RCC 7860 (cell line): ENCODE measurements at regions not wholly inside any gene's neighbourhood (a gene's known extent, or its start where the extent isn't known, plus 50 kb on each side); places are given as distances from the start of the nearest gene placed in this dataset.

Source experiments
- DNase-seq: peaks from one replicate; pipeline ENCODE4 v3.0.0-alpha.2; 2015; ENCODE audit warnings: low spot score
- FAIRE-seq: peaks from 2 replicates; lab custom pipeline; 2012; peaks lifted over from hg19 to GRCh38; lab: Jason Lieb, UNC

DNA sequence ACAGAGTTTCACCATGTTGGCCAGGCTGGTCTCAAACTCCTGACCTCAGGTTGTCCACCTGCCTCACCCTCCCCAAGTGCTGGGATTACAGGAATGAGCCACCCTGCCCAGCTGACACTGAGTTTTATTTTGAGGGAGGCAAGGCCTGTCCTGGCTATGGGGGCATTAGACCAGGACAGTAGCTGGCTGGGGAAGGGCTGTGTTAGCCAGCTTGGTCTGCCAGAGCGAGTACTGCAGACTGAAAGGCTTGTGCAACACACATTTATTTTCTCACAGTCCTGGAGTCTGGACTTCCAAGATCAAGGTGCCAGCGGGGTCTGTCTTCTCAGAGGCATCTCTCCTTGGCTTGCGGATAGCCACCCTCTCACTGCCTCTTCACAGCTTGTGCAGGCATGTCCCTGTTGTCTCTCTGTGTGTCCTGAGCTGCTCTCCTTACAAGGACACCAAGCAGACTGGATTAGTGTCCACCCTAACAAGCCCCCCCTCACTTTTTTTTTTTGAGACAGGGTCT is 59.4 kb upstream of the HAAO start:
- DNase-seq (no peak), FAIRE-seq (no peak)

DNA sequence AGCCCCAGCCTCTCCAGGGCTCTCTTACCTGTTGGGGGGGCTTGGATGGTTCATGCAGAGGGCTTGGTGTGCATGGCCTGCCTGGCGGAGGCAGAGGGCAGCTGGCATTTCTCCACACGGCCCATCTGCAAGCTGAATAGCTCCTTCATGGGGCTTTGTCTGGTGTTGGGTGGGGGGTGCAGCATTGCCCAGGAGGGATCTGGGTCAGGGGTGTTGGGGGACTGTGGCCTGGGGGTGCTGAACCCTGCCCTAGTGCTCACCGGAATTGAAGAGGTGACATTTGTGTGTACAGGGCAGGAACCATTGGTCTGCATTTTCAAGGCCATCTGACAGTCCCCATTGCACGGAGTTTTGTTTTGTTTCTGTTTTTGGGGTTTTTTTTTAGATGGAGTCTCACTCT is 58.8 kb upstream of the HAAO start:
- no peak for FAIRE-seq

DNA sequence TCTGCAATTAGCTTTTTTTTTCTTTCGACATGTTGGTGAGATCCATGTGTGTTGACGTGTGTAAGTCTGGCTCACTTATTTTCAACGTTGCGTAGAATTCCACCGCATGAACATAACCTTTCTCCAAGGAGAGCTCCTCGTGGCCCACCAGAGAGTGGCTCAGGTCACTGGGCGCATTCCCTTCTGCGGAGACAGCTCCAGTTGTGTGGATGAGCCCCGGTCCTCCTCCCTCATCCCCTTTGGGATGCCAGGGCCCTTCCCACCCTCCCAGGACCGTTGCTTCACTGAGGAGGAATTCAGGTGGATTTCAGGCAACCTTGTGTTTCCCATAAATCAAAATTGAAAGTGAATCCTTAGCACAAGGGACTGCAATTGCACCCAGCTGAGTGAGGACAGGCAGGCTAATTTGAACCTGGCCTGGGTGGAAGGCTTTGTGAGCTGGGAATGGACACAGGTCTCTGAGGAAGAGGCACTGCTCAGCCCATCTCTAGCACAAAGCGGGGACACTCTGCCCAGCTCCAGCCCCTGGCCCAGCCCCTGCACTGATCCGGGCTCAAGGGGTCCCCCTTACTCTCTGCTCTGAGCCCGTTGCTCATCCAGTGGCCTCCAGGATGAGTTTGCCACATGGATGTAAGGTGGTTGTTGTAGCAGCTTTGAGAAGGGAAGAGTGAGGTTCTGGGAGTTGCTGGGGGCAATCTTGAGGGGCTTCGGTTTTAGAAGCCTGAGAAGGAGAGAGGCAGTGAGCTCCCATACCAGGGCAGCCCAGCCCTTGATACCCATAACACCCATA is 57.8 kb upstream of the HAAO start:
- FAIRE-seq (no peak), DNase-seq (no peak)

More for the DNA sequence above, 58.8 kb upstream of the HAAO start:
- no peak for DNase-seq

DNA sequence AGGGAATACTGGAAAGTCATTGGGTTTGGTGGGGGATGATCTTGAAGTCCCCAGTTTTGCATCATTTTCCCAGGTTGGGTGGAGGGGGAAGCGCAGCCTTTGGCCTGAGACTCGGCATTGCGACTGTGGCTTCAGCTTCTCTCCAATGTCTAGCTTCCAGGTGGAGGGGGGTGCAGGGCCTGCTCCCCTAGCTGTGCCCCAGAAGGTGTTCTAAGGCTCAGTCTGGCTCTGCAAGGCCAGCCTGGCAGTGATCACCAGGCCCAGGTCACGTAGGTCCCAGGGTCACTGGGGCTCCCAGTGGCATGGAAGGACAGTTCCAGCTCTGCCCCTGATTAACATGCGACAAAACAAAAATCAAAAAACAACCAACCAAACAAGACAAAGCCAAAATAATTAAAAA is 56.9 kb upstream of the HAAO start:
- DNase-seq (no peak), FAIRE-seq (no peak)

DNA sequence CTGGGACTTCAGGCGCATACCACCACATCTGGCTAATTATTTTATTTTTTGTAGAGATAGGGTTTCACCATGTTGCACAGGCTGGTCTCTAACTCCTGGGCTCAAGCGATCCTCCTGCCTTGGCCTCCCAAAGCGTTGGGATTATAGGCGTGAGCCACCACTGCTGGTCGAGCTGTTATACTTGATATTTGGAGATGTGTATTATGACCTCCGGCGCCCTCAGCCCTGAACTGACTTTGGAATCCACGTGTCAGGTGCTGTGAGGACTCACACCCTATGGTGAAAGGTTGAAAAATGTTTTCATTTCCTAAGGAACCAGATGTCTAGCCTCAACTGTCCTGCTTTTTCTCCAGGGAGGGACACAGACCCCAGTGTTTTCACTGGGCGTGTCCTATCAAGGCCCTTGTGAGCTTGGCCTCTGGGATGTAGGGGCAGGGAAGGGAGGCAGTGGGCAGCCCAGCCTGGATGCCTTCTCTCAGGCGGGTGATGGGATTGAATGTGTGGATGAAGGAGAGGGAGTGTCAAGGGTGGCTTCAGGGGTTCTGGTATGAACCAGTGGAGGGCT is 56.4 kb upstream of the HAAO start:
- DNase-seq (no peak), FAIRE-seq (no peak)

DNA sequence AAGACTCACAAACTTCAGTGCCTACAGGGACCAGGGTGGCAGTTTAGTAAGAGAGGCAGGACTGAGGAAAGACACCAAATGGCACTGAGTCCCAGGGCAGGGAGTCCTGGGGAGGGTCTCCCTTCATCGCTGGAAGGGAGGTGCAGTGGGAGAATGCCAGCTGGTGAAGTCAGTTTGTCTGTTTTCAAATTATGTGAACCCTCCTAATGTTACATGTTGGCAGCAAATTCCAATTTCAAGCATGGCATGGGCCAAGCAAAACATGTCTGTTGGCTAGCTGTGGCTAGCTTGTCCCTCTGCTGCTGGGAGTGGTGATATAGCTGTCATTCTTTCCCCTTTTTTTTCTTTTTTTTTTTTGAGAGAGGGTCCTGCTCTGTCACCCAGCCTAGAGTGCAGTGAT is 55.9 kb upstream of the HAAO start:
- FAIRE-seq, result no peak
- DNase-seq, result no peak

DNA sequence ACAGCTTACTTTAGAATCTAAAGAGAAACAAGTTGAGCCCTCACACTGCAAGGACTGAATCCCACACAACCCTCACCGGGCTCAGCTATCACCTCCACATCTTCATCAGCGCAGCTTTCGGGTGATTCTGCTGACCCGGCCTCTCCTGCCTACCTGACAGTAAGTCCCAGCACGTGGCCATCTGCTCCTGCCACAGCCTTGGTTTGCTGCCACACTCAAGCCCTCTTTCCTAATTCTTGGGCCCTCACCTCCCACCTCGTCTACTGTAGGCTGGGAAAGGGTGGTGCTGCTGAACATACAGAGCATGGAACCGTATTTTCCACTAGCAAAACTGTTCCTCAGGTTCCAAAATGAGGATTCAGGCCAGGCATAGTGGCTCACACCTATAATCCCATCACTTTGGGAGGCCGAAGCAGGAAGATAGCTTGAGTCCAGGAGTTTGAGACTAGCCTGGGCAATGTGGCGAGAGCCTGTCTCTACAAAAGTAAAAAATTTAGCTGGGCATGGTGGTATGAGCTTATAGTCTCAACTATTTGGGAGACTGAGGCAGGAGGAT is 55.3 kb upstream of the HAAO start:
- no peak for FAIRE-seq
- DNase-seq, result no peak

DNA sequence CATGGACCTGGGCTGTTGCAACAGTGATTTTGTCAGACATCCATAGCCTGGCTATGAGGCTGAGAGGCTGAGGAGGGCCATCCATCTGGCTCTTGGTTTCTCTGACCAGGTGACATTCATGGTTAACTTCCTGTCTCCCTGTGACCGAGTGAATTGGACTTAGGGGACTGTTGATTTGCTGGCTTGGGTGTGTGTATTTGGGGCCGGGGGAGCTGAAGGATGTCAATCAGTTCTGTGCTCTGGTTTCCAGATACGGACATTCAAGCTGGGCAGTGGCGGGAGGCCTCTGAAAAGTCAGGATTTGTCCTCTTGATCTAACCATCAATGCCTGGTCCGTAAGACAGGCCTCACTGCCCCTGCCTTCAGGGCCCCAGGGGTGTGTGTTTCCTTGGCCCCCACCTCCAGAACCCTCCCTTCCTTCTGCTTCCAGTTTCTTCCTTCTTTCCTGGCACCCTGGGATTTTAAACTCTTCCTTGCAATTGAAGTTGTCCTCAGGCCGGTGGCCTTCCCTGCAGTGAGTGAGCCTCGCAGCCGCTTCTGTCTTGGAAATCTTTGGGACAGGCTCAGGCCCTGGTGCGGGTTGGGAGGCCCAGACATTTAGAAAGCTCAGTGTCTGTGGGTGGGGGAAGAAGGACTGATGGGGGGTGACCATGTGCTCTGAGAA is 54.7 kb upstream of the HAAO start:
- DNase-seq, result no peak
- FAIRE-seq, result no peak

DNA sequence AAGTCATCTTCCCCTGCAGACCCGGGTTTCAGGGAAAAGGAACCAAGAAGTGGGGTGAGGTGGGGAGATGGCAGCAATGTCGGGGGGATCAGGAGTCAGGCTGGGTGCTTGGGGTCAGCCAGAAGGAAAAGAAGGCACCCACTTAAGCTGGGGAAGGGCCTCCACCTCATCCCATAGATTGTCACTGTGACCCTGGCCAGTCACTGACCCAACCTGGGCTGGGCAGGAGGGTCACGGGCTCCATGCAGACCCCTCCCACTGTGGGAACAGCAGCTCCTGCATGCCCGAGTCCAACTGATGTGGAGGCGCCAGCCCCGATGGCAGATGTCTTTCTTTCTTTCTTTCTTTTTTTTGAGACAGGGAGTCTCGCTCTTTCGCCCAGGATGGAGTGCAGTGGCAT is 53.6 kb upstream of the HAAO start:
- no peak for DNase-seq
- no peak for FAIRE-seq

DNA sequence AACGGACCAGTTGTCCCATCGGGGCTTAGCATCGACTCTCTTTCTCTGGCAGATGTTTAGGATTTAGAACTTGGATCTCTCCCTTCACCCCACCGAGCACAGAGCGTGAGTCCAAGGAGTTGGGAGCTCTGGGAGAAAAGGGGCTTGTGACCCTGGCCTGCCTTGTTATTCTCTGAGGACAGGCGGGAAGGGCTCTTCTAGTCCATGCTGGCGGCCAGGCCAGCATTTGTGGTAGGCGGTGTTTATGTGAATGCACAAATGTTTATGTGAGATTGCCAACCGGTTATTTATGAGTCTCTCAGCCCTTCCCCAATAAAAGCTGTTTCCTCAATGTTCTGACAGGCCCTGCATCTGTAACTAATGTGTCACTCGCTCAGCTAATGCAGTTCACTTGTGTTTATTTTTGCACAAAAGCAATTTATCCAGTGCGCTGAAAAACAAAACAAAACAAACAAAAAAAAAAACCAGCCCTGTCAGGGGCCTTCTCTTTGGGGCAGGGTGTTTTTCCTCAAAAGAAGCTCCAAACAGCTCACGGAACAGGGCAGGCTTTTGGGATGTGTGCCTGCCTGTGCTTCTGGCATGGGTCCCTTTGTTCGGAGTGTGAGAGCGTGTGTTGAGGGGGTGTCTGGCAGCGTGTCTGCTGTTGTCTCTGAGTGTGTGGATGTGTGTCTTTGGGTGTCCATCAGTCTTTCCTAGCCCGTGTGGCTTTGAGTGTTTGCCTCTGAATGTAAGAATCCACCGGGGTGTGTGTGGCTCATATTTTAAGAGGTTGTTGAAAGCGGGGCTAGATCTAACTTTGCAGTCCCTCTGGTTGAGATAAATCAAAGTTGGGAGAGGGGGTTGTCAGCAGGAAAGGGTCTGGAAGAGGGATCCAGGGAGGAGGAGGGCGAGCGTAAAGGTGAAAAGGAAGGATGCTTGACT is 52.8 kb upstream of the HAAO start:
- FAIRE-seq (no peak), DNase-seq (no peak)

DNA sequence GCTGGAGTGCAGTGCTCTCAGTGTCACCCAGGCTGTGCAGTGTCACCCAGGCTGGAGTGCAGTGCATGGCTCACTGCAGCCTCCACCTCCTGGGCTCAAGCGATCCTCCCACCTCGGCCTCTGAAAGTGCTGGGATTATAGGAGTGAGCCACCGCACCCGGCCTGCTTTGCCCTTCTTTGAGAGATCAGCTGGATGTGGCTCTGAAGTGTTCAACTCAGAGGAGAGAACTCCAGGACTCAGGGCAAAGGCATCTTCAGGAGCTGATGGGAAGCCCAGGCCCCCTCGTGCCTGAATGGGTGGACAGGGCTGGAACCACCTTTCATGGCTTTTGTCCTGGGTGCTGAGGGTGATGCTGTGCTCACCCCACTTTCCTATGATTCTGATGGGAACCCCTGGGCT is 52.0 kb upstream of the HAAO start:
- no peak for FAIRE-seq

DNA sequence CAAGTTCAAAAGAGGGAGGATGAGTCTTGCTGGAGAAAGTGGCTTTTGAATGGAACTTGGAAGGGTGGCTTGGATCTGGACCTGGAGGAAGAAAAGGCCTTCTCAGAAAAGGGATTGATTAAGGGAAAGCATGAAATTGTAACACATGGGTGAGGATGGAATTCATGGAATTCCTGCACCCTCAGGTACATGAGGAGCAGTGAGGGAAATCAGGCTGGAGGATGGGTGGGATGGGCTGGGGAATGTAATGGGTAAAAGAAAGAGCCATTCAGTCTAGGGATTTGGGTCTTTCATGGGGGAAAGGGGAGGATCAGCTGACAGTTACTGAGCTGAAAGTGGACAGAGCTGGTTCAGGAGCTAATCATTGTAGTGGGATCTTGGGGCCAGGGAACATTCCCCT is 51.2 kb upstream of the HAAO start:
- DNase-seq, result no peak
- FAIRE-seq, result no peak

More for the DNA sequence above, 52.0 kb upstream of the HAAO start:
- no peak for DNase-seq

DNA sequence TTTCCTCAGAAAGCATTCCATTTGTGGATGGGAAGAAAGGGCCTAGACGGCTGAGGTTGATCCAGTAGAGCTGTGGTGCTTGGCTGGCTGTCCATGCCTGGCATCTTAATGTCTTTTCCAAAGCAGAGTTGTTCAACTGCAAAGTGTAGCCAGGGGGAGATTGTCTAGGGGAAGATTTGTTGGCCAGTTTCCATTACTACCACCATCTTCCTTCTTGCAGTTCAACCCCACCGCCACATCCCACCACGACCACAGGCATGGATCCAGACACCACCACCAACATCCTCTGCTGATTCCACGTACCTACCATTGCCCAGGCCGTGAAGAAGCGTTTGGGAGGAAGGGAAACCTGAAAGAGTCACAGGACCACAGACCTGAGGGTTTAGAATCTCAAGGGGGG is 50.7 kb upstream of the HAAO start:
- FAIRE-seq, result no peak
- no peak for DNase-seq

DNA sequence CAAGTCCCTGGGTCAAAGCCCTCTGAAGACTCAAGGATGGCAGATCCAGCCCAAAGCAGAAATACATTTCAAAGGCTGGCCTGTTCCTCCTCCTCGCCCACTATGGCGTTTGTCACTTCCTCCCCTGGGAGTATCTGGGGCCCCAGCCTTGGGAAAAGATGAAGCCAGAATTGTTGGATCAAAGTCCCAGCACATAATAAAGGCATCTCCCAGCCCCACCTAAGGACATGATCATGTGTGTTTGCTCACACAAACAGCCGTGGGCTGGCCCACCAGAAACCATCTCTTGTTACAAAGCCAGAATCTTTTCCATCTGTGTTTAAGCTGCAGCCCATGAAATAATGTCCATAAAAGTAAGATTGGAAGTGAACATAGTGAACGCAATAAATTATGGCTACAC is 50.1 kb upstream of the HAAO start:
- no peak for FAIRE-seq
- DNase-seq, result no peak
